CD14-positive monocyte (primary cell): ENCODE measurements at regions not wholly inside any gene's neighbourhood (a gene's known extent, or its start where the extent isn't known, plus 50 kb on each side); places are given as distances from the start of the nearest gene placed in this dataset.

Source experiments
- DNase-seq, 3 donors: peaks; one replicate each; pipeline ENCODE4 v3.0.0-alpha.2; 2011 to 2022
- H2AFZ ChIP-seq: 2 replicates; pipeline ENCODE4 v1.6.0; 2012; ENCODE audit warnings: mild to moderate bottlenecking, low read depth, low read length, inconsistent platforms; ENCODE audit not compliant: insufficient read depth, poor library complexity, severe bottlenecking
- H3K27ac ChIP-seq, 2 donors: 1 replicate in 1 of 2; 2 replicates in 1 of 2; pipeline ENCODE4 v1.5.1; 2012 to 2013; ENCODE audit warnings: low read length in 2 of 2, control low read depth in 1 of 2, inconsistent platforms in 1 of 2, low read depth in 1 of 2, mild to moderate bottlenecking in 1 of 2
- H3K27me3 ChIP-seq, 2 donors: one replicate each; pipeline versions ENCODE4 v1.6.0 to v1.6.1; 2011 to 2013; ENCODE audit warnings: low read length in 2 of 2; ENCODE audit not compliant: control insufficient read depth in 2 of 2, insufficient read depth in 2 of 2
- H3K36me3 ChIP-seq, 2 donors: replicated peaks in 1 of 2; 1 replicate in 1 of 2; 2 replicates in 1 of 2; pipeline versions ENCODE4 v1.5.1 to v1.6.1; 2012 to 2013; ENCODE audit warnings: low read length in 2 of 2, control low read depth in 1 of 2, inconsistent platforms in 1 of 2, mild to moderate bottlenecking in 1 of 2; ENCODE audit not compliant: insufficient read depth in 2 of 2, control insufficient read depth in 1 of 2
- H3K4me1 ChIP-seq, 2 donors: 1 replicate in 1 of 2; 2 replicates in 1 of 2; pipeline versions ENCODE4 v1.5.1 to v1.6.1; 2012 to 2013; ENCODE audit warnings: low read length in 2 of 2, control low read depth in 1 of 2, inconsistent platforms in 1 of 2, mild to moderate bottlenecking in 1 of 2, moderate library complexity in 1 of 2; ENCODE audit not compliant: insufficient read depth in 2 of 2, control insufficient read depth in 1 of 2
- H3K4me2 ChIP-seq: replicated peaks from 2 replicates; pipeline ENCODE3; 2012; ENCODE audit warnings: low read length, moderate library complexity, mild to moderate bottlenecking; ENCODE audit not compliant: poor library complexity, severe bottlenecking; ENCODE audit errors: extremely low read depth
- H3K4me3 ChIP-seq, 3 experiments: fragments of 200-600 bp in 1 of 3; sonication (generic) in 1 of 3; replicated peaks in 1 of 3; 1 replicate in 2 of 3; 2 replicates in 1 of 3; pipeline ENCODE4 v1.5.1; 2011 to 2013; ENCODE audit warnings: low read length in 3 of 3, mild to moderate bottlenecking in 3 of 3, control low read depth in 2 of 3, low read depth in 2 of 3, inconsistent platforms in 1 of 3, moderate library complexity in 1 of 3
- H3K79me2 ChIP-seq: 2 replicates; pipeline ENCODE4 v1.6.0; 2012; ENCODE audit warnings: mild to moderate bottlenecking, control low read depth, inconsistent platforms, low read length, moderate library complexity; ENCODE audit not compliant: insufficient read depth
- H3K9ac ChIP-seq: 2 replicates; pipeline ENCODE4 v1.6.0; 2017; ENCODE audit warnings: low read length, mild to moderate bottlenecking; ENCODE audit not compliant: insufficient read depth, poor library complexity, severe bottlenecking
- H3K9me3 ChIP-seq, 2 donors: replicated peaks in 1 of 2; 1 replicate in 1 of 2; 2 replicates in 1 of 2; pipeline versions ENCODE4 v1.5.1 to v1.6.1; 2012 to 2013; ENCODE audit warnings: low read length in 2 of 2, control low read depth in 1 of 2; ENCODE audit not compliant: control insufficient read depth in 1 of 2, insufficient read depth in 1 of 2
- H4K20me1 ChIP-seq: 2 replicates; pipeline ENCODE4 v1.6.0; 2012; ENCODE audit warnings: mild to moderate bottlenecking, low read length, control low read depth, moderate library complexity; ENCODE audit not compliant: insufficient read depth
- H3K27ac Mint-ChIP-seq, 7 donors: one replicate each; pipeline ENCODE4 v1.8.0; 2020; ENCODE audit warnings: mild to moderate bottlenecking in 7 of 7, mixed read lengths in 7 of 7, moderate library complexity in 6 of 7, inconsistent platforms in 2 of 7
- H3K27me3 Mint-ChIP-seq, 3 donors: one replicate each; pipeline ENCODE4 v1.8.0; 2021 to 2022; ENCODE audit warnings: low read depth in 3 of 3, mild to moderate bottlenecking in 3 of 3, mixed read lengths in 3 of 3, moderate library complexity in 3 of 3, inconsistent platforms in 1 of 3
- H3K36me3 Mint-ChIP-seq, 2 donors: one replicate each; pipeline ENCODE4 v1.8.0; 2020; ENCODE audit warnings: mixed read lengths in 2 of 2, inconsistent platforms in 1 of 2, mild to moderate bottlenecking in 1 of 2
- H3K4me1 Mint-ChIP-seq: one replicate; pipeline ENCODE4 v1.8.0; 2020; ENCODE audit warnings: mild to moderate bottlenecking, mixed read lengths
- H3K4me3 Mint-ChIP-seq, 2 donors: one replicate each; pipeline ENCODE4 v1.8.0; 2020; ENCODE audit warnings: mild to moderate bottlenecking in 2 of 2, mixed read lengths in 2 of 2, moderate library complexity in 1 of 2
- H3K9me3 Mint-ChIP-seq, 7 donors: one replicate each; pipeline ENCODE4 v1.8.0; 2020 to 2022; ENCODE audit warnings: mixed read lengths in 7 of 7, mild to moderate bottlenecking in 6 of 7, moderate library complexity in 6 of 7, inconsistent platforms in 2 of 7
- CTCF ChIP-seq: fragments of 200-600 bp; IDR thresholded peaks from one replicate; pipeline ENCODE4 v1.8.0; 2022; ENCODE audit warnings: antibody characterized with exemption, mild to moderate bottlenecking
- WGBS: methylation state at CpG from one replicate; pipeline ENCODE4 v1.1.5; 2013; ENCODE audit warnings: missing lambda C conversion rate; ENCODE audit not compliant: insufficient coverage; 5-methylcytosine and 5-hydroxymethylcytosine counted together
- intact Hi-C, 2 donors: fragments of 100-400 bp; cut with micrococcal nuclease; formaldehyde crosslinking; loops; one replicate each; pipeline versions ENCODE4 v1.15.0 to v1.15.1; 2023

GRCh38 chr4:125985856-125986255, 671.1 kb downstream of the FAT4 start:
- H3K27me3 Mint-ChIP-seq: no peaks in the 10 kb centered on the region
- no peak overlapping the region for H3K9ac ChIP-seq
- no peaks in the 10 kb centered on the region for H3K36me3 ChIP-seq
- H3K27ac Mint-ChIP-seq: no peak overlapping the region
- no peak overlapping the region for H3K4me3 ChIP-seq
- H3K27me3 ChIP-seq: no peaks in the 10 kb centered on the region
- H3K27ac ChIP-seq: no peak overlapping the region
- intact Hi-C loops: no loop called here
- no peaks in the 10 kb centered on the region for H3K9me3 ChIP-seq
- peak overlapping the region in 1 of 2 donors; percentile 3 for H3K4me3 Mint-ChIP-seq
- H3K4me1 ChIP-seq: no peaks in the 10 kb centered on the region
- no peak for DNase-seq
- H3K36me3 Mint-ChIP-seq: no peaks in the 10 kb centered on the region
- no peaks in the 10 kb centered on the region for H3K4me1 Mint-ChIP-seq
- 29% methylated on average over 2 of the region's 3 CpGs for WGBS
- no peaks in the 10 kb centered on the region for H4K20me1 ChIP-seq
- no peak overlapping the region for H2AFZ ChIP-seq
- H3K9me3 Mint-ChIP-seq: peaks cover 0 to 4% (median 0%) of the 10 kb centered on the region in 7 donors
- TF ChIP-seq CTCF: no peak
- H3K79me2 ChIP-seq: no peaks in the 10 kb centered on the region
- no peak overlapping the region for H3K4me2 ChIP-seq

- Histone ChIP-seq H3K36me3 (no peaks in the 10 kb centered on the region), H4K20me1 (no peaks in the 10 kb centered on the region), H3K4me3 (no peak overlapping the region), H3K27ac (no peak overlapping the region), H3K9ac (no peak overlapping the region), H3K27me3 (no peaks in the 10 kb centered on the region), H2AFZ (no peak overlapping the region), H3K9me3 (no peaks in the 10 kb centered on the region), H3K4me2 (no peak overlapping the region), H3K4me1 (no peaks in the 10 kb centered on the region), H3K79me2 (no peaks in the 10 kb centered on the region)
- Mint-ChIP-seq H3K4me3 (no peak overlapping the region), H3K27me3 (peaks cover 0 to under 1% (median 0%) of the 10 kb centered on the region in 3 donors), H3K4me1 (no peaks in the 10 kb centered on the region), H3K9me3 (peaks cover 0 to 3% (median 0%) of the 10 kb centered on the region in 7 donors), H3K36me3 (no peaks in the 10 kb centered on the region), H3K27ac (no peak overlapping the region)
- TF ChIP-seq CTCF: no peak
- intact Hi-C loops: no loop called here
- WGBS: 100% methylated on average over 4 of the region's 7 CpGs
- no peak for DNase-seq
Measured at GRCh38 chr4:125986307-125986706, 671.6 kb downstream of the FAT4 start.
